Panc1 (cell line): ENCODE measurements at regions not wholly inside any gene's neighbourhood (a gene's known extent, or its start where the extent isn't known, plus 50 kb on each side); places are given as distances from the start of the nearest gene placed in this dataset.

Source experiments
- ATAC-seq: fragments of 200-7000 bp; cut with Tn5 transposase; 2 replicates; pipeline ENCODE4 v1.9.1; 2020; ENCODE audit warnings: mild to moderate bottlenecking, moderate library complexity
- BruUV-seq: library from RNA; stranded (reverse); fragments of 400-500 nt; replicated peaks from 2 replicates; lab custom pipeline; 2021; lab: Mats Ljungman, UMichigan
- CTCF ChIA-PET: fragments of 300-600 bp; sonication (Branson Sonifier 250); formaldehyde crosslinking; loops from one replicate; lab custom pipeline; 2022; ENCODE audit warnings: antibody characterized with exemption; lab: Charles Lee
- POLR2A ChIA-PET: fragments of 300-600 bp; sonication (Branson Sonifier 250); formaldehyde crosslinking; loops from one replicate; lab custom pipeline; 2022; ENCODE audit warnings: antibody characterized with exemption; lab: Charles Lee
- DNase-seq: peaks from one replicate; pipeline ENCODE4 v3.0.0-alpha.2; 2010; ENCODE audit warnings: low read depth, low spot score
- H3K27ac ChIP-seq: 2 replicates; pipeline ENCODE4 v1.5.1; 2011; ENCODE audit warnings: mild to moderate bottlenecking, low read length, inconsistent platforms
- H3K27me3 ChIP-seq: fragments of 200-500 bp; sonication (Bioruptor generic); 2 replicates; pipeline ENCODE4 v1.6.0; 2014; ENCODE audit warnings: low read length, inconsistent platforms; ENCODE audit not compliant: control insufficient read depth, insufficient read depth
- H3K36me3 ChIP-seq: fragments of 200-500 bp; sonication (Bioruptor generic); 2 replicates; pipeline ENCODE4 v1.5.1; 2014; ENCODE audit warnings: inconsistent platforms, mild to moderate bottlenecking, low read length, moderate library complexity; ENCODE audit not compliant: control insufficient read depth, insufficient read depth
- H3K4me1 ChIP-seq: 2 replicates; pipeline ENCODE4 v1.5.1; 2011; ENCODE audit warnings: inconsistent platforms, mild to moderate bottlenecking, low read length, moderate library complexity; ENCODE audit not compliant: control insufficient read depth, insufficient read depth
- H3K4me3 ChIP-seq, 2 experiments: 2 replicates each; pipeline ENCODE4 v1.5.1; 2011 to 2012; ENCODE audit warnings: low read depth in 2 of 2, low read length in 2 of 2, mild to moderate bottlenecking in 2 of 2, inconsistent platforms in 1 of 2, moderate library complexity in 1 of 2
- H3K9me3 ChIP-seq: fragments of 200-500 bp; sonication (Bioruptor generic); 2 replicates; pipeline ENCODE4 v1.5.1; 2014; ENCODE audit warnings: low read depth, mild to moderate bottlenecking, inconsistent platforms, low read length, moderate library complexity; ENCODE audit not compliant: control insufficient read depth, insufficient read depth
- CTCF ChIP-seq: fragments of 450-650 bp; IDR thresholded peaks from 2 replicates; pipeline ENCODE4 v1.5.1; 2017; ENCODE audit warnings: mild to moderate bottlenecking
- POLR2AphosphoS5 ChIP-seq: IDR thresholded peaks from 2 replicates; pipeline ENCODE4 v1.6.1; 2012; ENCODE audit warnings: mild to moderate bottlenecking, low read depth, low read length, moderate library complexity
- REST ChIP-seq, 2 experiments: IDR thresholded peaks; 2 replicates each; pipeline ENCODE4 v1.6.1; 2011 to 2012; ENCODE audit warnings: low read depth in 2 of 2, control low read depth in 1 of 2, low read length in 1 of 2, mild to moderate bottlenecking in 1 of 2, moderate library complexity in 1 of 2; ENCODE audit not compliant: insufficient read depth in 1 of 2
- SIN3A ChIP-seq: IDR thresholded peaks from 2 replicates; pipeline ENCODE4 v1.6.1; 2012; ENCODE audit warnings: low read depth, mild to moderate bottlenecking, low read length, moderate library complexity, borderline replicate concordance; ENCODE audit not compliant: insufficient read depth
- TCF7L2 ChIP-seq: IDR thresholded peaks from 2 replicates; pipeline ENCODE4 v1.6.1; 2011; ENCODE audit warnings: mild to moderate bottlenecking, low read depth, low read length, inconsistent platforms
- in situ Hi-C: cut with HindIII; loops from 2 replicates; pipeline ENCODE4 v1.10.0; 2016; ENCODE audit warnings: low sequenced_read_pairs, low pct_unique_long_range_greater_than_20kb
- intact Hi-C: fragments of 100-400 bp; cut with micrococcal nuclease; formaldehyde crosslinking; loops from one replicate; pipeline ENCODE4 v1.10.0; 2022; ENCODE audit not compliant: unreplicated experiment

- H3K27me3 ChIP-seq = no peaks in the 10 kb centered on the region
- CTCF ChIA-PET = no interaction called here
- in situ Hi-C loops (no loop called here), intact Hi-C loops (no loop called here)
- H3K27ac ChIP-seq = no peak overlapping the region
- POLR2A ChIA-PET = no interaction called here
- ATAC-seq = no peak
- no peaks in the 10 kb centered on the region for H3K4me1 ChIP-seq
- TF ChIP-seq REST (IDR thresholded peaks at IDR 0.05; ENCODE audit: insufficient read depth in 1 of 2, low read depth in 2 of 2, low read length in 1 of 2) (no peak), POLR2AphosphoS5 (no peak), SIN3A (no peak), TCF7L2 (no peak), CTCF (no peak)
- H3K36me3 ChIP-seq = no peaks in the 10 kb centered on the region
- H3K9me3 ChIP-seq = no peaks in the 10 kb centered on the region
- no TSS peak for BruUV-seq
- H3K4me3 ChIP-seq = no peak overlapping the region
- DNase-seq = no peak
Measured at GRCh38 chr1:189962181-189962580, 515.5 kb downstream of the BRINP3 start.

- H3K27ac ChIP-seq = no peak overlapping the region; the same call in 1 of the 2 replicates
- intact Hi-C loops (no loop called here), in situ Hi-C loops (no loop called here)
- CTCF ChIA-PET = no interaction called here
- ATAC-seq (no peak), DNase-seq (no peak)
- no peaks in the 10 kb centered on the region for H3K27me3 ChIP-seq
- BruUV-seq = no TSS peak
- no peak overlapping the region for H3K4me3 ChIP-seq
- no peaks in the 10 kb centered on the region for H3K4me1 ChIP-seq
- no peaks in the 10 kb centered on the region for H3K36me3 ChIP-seq
- TF ChIP-seq POLR2AphosphoS5 (no peak), REST (IDR thresholded peaks at IDR 0.05; ENCODE audit: insufficient read depth in 1 of 2, low read depth in 2 of 2, low read length in 1 of 2) (no peak), TCF7L2 (no peak), CTCF (no peak), SIN3A (no peak)
- POLR2A ChIA-PET = interaction anchor here (0.5 kb wide), 1 partner anchor 201 kb away, joined by 4 read pairs; no protein-coding TSS in a partner anchor
- H3K9me3 ChIP-seq = no peaks in the 10 kb centered on the region
Measured at GRCh38 chr1:189970331-189971230, 507.1 kb downstream of the BRINP3 start.
